ENCODE measurements at regions not wholly inside any gene's neighbourhood (a gene's known extent, or its start where the extent isn't known, plus 50 kb on each side); places are given as distances from the start of the nearest gene placed in this dataset.

DNA sequence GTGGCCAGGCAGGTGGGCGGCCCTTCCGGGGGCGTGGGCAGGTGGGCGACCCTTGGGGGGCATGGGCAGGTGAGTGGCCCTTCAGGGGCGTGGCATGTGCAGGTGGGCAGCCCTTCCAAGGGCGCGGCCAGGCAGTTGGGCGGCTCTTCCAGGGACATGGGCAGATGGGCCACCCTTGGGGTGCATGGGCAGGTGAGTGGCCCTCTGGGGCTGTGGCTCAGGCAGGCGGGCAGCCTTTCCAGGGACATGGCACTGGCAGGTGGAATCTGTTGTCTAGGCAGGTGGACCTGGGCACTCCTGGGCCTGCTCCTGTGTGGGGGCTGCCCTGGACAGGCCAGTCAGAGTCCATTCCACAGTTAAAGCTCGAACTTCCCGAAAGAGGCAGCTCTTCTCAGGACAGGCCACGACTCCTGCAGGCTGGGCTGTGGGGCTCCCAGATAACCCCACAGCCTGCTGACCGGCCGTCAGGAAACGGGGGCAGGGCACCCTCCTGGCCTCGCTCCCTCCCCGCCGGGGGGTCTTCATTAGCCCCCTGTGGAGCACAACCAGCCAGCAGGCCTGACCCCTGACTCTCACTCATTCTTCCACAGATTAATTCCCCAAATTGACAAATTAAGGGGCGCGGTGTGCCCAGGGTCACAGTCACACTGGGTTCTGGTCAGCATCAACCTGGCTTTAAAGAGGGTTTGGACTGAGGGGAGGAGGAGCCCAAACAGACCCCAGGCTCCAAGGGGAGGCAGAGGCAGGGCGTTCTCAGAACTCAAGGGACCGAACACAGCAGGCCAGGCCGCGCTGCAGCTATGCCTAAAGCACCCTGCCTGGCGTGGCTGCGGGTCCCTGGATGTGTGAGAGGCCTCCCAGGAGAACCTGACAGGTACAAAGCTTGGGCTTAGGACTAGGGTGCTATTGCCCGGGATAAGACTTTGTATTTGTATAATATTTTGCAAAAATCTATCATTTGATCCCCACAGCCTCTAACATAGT, 130.0 kb downstream of the DLL1 start:
- DNase-seq = no peak

DNA sequence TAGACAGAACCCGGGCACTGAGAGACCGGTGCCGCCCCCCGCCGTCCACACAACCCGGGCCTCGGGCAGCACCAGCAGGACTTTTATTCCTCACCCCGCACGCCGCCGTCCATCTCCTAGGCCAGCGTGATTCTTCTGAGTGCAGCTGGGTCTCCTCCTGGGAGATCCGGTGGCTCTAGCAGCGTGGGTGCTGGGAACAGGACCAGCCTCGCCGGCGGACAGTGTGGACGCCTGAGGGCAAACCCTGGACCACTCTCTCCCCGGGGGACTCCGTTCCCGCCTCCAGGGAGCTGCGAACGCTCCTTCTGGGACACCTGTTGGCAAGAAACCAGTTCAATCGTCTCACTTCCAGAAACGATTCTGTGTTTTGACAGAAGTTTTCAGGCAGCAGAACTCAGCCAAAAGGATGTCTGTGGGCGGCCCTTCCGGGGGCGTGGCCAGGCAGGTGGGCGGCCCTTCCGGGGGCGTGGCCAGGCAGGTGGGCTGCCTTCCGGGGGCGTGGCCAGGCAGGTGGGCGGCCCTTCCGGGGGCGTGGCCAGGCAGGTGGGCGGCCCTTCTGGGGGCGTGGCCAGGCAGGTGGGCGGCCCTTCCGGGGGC, 130.7 kb downstream of the DLL1 start:
- DNase-seq = no peak

DNA sequence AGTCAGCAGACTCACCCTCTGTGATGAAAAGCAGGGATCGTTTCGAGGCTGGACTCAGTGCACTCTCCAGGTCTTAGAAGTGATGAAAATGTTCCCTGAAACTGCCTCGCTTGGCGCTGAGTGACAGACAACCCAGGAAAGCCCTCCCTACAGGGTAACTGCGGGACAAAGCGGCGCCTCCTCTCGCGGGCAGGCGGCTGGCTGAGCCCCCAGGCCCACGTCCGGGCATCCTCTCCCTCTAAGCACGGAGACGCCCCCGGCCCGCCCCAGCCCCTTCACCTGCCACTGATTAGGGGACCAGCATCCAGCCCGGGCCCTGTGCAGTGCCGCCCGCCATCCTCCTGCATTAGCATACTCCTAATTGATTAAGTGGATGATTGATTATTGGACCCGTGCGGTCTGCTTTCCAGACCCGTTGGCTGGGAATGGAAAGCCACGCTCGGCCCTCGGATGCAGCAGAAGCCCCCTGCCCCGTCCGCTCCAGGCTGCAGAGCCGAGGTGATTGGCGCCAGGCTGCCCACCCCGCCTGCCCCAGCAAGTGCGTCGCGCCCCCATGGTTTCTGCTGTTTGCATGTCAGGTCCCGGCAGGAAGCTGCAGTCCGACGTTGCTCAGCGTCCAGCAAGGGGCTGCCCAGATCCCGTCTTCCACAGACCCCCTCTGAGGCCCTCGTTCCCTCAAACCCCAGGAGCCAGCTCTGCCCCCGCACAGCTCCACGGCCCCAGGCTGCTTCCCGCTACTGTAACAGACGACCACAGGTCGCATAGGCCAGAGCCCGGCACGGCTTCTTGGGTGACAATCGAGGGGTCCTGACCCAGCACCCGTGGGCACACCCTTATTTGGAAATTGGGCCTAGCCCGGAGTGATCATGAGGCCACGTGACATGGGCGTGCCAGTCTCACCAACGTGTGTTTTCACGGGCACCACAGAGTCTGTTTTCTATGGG, 131.6 kb downstream of the DLL1 start:
- DNase-seq = no peak

DNA sequence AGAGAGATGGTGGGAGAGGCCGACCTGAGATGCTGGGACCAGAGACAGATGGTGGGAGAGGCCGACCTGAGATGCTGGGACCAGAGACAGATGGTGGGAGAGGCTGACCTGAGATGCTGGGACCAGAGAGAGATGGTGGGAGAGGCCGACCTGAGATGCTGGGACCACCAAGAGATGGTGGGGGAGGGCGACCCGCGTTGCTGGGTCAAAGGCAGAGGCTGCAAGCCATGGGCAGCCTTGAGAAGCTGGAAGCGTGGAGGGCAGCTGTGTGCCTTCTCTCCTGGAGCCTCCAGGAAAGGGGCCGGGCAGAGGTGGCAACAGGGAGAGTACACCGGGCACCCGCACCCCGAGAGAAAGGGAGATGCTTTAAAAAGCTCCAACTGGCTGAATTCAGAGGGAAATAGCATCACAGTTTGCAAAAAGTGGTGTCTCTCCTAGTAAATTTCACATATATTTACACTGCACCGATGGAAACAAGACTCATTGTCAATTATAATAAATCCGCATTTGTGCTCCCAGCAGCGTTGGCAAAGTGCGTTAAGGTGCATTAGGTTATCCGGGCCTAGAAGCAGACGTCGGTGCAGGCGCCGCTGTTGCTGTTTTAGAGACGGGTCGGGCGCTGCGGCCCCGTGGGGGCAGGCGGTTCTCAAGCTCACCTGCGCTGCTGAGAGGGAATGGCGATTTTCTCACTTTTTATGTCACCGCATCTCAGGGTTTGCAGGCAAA, 132.4 kb downstream of the DLL1 start:
- DNase-seq = no peak

DNA sequence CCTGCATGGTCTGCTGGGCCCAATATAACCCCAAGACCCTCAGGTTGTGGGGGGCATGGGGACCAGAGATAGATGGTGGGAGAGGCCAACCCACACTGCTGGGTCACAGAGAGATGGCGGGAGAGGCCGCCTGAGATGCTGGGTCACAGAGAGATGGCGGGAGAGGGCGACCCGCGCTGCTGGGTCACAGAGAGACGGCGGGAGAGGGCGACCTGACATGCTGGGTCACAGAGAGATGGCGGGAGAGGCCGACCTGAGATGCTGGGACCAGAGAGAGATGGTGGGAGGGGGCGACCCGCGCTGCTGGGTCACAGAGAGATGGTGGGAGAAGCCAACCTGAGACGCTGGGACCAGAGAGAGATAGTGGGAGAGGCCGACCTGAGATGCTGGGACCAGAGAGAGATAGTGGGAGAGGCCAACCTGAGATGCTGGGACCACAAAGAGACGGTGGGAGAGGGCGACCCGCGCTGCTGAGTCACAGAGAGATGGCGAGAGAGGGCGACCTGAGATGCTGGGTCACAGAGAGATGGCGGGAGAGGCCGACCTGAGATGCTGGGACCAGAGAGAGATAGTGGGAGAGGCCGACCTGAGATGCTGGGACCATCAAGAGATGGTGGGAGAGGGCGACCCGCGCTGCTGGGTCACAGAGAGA, 133.2 kb downstream of the DLL1 start:
- DNase-seq = no peak

DNA sequence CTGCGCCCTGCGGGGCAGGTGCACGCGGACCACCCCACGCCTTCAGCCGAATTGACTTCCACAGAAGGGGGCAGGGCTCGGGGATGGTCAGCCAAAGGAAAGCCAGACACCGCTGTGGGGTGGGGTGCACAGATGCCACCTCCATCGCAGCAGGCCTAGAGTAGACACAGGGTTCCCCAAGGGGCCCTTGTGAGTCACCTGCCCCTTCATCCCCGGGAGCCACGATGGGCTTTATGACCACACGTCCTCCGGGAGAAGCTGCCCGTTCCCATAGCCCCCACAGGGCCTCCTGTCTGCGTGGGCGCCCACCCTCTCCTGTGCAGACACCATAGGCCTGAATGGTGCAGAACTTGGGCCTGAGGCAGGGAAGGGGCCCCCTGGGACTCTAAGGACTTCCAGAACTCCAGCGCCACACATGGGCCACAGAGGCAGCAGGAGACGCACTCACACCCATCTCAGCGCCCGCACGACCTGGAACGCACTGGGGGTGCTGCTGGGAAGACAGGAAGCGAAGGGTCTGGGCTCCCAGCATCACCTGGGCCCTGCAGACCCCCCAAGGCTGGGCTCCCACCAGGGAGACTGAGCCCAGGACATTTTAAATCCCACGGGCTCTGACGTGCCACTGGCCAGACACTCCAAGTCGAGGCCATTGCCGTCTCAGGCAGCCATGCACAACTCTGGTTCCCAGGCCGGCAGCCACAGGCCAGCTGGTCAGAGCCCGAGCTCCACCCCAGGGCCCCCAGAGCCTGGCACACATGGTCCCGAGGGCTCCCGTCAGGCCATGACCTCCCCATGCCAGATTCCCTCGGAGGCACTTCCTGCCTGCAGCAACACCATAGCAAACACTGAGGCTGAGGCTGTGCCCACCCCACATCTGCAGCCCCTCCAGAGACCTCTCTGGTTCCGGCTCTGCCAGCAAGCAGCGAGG, 134.2 kb downstream of the DLL1 start:
- no peak for DNase-seq

DNA sequence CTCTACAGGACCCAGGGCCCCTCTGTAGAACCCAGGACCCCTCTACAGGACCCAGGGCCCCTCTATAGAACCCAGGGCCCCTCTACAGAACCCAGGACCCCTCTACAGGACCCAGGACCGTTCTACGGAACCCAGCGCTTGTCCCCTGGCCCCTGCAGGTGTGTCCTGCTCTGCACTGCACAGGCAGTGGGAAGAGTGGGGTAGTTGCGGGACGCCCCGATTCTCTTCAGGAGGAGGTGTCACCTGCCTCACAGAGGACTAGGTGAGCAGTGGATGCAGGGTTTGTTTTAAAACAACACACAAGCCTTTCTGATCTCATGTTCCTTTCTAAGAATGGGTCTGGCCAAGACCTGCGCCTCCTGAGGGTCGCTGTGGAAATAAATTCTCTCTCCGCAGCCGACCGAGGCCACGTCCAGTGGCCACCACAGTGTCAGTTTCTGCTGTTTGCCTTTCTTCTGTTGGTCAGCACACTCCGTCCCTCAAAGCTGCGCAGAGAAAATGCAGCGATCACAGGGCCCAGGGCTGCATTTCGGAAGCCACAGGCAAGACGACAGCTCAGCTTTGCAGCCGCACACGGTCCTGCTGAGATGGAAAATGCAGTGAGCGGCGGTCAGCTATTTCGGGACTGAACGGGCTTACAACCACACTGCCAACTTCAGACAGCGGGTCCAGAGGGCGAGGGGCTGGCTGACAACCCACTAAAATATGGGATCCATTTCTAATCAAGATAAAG, 135.2 kb downstream of the DLL1 start:
- DNase-seq = no peak

DNA sequence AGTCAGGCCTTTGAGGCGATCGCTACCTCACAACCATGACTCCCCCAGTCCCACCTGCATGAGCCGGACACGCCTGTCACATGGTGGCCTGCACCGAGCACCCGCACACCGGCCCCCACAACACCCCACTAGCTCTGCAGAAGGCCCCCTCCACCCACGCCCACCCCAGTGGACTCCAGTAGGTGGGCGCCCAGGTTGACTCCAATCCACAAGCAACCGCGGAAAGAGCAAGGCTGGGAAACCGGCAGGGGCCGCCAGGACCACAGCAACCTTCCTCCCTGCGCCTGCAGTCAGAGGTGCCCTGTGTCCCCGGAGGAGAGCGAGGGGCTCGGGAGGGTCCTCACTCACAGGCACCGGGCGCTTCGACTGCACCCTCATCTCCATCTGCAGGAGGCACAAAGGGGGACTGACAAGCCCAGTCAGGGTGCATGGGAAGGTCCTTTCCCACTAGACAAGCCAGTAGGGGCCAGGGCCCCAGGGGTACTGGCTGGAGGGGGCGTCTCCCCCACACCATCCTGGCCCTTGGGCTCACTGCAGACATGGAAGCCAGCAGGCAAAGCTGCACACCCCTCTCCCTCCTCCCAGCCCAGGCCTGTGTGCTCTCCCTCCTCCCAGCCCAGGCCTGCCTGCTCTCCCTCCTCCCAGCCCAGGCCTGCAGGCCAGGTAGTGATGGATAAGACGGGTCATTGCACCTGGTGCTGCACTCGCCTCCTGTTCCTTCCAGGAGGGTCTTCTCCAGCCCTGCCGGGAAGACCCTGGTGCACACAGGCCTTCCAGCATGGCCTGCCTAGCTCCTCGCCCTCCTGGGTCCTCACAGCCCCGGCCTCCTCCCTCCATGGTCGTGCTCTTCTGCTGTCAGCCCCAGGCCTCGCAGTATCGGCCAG, 137.2 kb downstream of the DLL1 start:
- no peak for DNase-seq

DNA sequence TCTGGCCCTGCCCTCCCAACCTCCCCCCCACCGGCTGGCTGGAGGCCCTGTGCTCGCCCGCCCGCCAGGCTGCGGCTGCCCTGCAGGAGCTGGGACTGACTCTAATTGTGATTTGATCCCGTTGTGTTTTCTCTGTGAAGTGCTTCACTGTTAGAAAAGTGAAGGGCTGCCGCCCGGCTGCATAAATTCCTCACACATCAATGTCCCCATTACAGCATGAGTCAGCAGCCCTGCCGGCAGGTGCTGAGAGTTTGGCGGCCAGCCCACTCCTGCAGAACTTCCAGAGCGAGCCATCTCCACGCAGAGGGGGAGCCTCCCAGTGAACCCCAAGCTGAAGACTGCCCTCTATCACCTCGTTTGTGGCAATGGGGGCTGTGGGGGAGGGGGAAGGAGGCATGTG, 137.9 kb downstream of the DLL1 start:
- DNase-seq = no peak

DNA sequence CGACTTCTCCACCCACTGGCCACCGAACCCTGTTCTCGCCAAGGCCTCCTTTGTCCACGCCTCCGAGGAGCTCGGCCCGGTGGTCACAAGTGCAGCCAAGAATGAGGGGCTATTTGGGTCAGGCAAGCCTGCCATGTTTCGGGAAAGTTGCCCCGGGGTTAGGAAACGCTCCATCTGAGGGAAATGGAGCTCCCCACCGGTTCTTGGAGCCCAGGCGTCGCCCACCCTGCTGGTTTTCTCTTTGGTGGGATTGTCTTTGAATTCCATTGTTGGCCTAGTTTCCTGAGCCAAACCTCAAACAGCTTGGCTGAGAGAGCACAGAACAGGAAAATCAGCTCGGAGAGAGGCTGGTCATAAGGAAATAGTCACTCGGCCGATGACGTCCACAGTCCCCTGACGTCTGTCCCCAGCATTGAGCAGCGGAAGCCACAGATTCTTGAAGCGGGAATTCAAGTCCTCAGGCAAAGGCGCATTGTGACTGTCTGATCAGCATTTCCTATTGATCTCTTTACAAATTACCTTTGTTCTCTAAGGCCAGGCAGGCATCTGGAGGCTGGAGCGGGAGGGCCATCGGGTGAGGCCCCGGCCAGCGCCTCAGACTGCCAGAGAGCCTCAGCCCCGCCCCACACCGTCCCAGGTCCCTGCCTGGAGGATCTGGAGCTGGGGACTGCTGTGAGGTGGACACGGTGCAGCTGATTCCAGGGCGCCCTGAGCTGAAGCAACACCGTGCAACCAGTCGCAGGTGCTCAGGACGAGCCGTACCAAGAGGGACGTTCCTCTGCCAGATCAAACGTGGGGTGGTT, 138.6 kb downstream of the DLL1 start:
- DNase-seq = peak; percentile 28

DNA sequence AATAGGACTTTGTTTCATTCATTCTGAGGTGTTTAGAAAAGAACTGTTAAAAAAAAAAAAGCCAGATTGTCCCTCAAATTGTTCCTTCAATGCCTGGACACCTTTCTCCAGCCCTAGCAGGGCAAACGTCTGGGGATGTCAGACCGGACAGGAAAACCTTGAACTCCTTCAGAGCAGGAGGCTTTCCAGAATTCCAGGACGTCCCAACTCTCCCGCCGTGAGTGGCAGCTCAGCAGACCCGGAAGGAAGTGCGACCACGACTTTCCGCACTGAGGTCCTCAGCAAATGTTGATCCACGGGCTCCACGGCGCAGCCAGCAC, 139.1 kb downstream of the DLL1 start:
- DNase-seq = no peak

DNA sequence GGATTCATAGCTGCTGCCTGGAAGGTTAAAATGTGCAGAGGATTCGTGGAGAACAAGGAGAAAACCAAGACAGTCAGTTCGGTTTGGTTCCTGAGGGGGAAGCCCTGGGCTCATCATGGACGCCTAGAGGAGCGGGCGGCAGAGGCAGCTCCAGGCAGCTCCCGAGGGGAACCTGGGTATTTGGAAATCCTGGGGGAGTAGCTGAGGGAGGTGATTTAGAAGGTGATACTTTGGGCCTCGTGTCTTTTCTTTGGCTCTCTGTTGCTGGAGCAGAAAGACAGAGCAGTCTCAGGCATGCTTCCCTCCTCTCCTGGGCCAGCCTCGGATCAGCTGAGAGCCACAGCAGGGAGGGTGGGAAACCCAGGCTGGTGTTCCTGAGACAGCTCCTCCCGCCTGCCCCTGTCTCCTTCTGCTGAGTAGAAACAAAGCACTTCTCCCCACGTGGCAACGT, 139.5 kb downstream of the DLL1 start:
- no peak for DNase-seq

DNA sequence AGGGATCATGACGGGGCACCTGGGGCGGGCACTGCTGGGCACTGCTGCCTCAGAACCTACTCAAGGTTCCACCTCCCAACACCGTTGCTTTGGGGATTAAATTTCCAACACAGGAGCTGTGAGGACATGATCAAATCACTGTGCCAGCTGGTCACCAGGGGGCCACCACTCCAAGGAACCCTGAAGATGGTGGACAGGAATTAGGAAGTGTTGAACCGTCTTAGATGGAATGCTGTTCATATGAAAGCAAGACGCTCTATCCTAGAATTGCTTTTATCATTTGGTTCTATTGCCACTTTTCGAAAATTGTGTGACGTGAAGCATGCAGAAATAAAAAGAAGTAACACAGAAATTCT, 140.3 kb downstream of the DLL1 start:
- DNase-seq = no peak

DNA sequence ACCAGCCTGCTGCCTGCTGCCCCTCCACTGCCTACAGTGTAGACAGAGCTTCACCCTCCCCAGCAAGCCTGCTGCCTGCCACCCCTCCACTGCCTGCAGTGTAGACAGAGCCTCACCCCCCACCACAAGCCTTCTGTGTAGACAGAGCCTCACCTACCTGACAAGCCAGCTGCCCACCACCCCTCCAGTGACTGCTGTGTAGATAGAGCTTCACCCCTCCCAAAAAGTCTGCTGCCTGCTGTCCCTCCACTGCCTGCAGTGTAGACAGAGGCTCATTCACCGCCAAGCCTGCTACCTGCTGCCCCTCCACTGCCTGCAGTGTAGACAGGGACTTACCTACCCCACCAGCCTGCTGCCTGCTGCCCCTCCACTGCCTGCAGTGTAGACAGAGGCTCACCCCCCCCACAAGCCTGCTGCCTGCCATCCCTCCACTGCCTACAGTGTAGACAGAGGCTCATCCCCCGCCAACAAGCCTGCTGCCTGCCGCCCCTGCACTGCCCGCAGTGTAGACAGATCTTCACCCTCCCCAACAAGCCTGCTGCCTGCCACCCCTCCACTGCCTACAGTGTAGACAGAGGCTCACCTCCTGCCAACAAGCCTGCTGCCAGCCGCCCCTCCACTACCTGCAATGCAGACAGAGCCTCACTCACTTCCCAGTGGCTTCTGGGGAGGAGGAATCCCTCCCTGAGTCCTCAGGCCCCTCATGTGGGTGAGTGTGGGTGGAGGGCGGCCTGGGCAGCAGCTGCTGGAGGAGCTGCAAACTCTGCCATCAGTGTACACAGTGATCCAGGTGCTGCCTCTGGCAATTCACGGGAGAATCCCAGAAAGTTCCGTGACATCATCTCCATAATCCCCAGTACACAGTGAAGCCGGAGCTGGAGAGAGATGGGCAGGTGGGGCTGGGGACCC, 140.9 kb downstream of the DLL1 start:
- no peak for DNase-seq

DNA sequence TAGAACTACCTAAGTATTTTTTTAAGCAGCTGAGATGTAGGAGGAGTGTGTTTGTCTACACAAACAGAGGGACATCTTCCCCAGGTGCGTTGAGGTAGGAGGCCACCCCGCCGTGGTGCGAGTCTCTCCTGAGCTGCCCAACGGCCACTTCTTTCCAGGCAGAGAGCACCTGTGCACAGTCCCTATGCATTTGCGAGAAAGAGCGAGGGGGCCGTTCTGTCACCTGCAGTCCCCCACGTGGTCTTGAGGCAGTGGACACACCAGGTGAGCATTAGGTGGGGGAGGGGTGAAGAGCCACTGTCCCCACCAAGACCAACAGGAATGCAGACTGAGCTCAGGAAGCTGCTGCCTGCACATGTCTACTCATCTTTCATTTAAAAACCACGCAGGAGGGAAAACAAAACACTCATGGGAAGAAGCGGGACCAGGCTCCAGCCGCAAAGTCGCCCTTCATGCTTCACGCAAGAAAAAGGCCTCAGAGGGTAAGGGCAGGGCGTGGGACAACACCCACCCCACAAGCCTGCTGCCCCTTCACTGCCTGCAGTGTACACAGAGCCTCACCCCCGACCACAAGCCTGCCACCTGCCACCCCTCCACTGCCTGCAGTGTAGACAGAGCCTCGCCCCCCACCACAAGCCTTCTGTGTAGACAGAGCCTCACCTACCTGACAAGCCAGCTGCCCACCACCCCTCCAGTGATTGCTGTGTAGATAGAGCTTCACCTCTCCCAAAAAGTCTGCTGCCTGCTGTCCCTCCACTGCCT, 142.0 kb downstream of the DLL1 start:
- no peak for DNase-seq
